HG03175 (cell line): ENCODE measurements at regions not wholly inside any gene's neighbourhood (a gene's known extent, or its start where the extent isn't known, plus 50 kb on each side); places are given as distances from the start of the nearest gene placed in this dataset.

Source experiments
- ATAC-seq: cut with Tn5 transposase; IDR thresholded peaks from one replicate; pipeline ENCODE4 v1.9.1; 2021; ENCODE audit warnings: mild to moderate bottlenecking, moderate library complexity; ENCODE audit not compliant: unreplicated experiment

GRCh38 chr11:11177156-11177808 lies 175.8 kb downstream of the CSNK2A3 start:
- ATAC-seq, result no peak

- ATAC-seq, result no peak
Observed at GRCh38 chr11:11173316-11174025, 179.6 kb downstream of the CSNK2A3 start.

DNA sequence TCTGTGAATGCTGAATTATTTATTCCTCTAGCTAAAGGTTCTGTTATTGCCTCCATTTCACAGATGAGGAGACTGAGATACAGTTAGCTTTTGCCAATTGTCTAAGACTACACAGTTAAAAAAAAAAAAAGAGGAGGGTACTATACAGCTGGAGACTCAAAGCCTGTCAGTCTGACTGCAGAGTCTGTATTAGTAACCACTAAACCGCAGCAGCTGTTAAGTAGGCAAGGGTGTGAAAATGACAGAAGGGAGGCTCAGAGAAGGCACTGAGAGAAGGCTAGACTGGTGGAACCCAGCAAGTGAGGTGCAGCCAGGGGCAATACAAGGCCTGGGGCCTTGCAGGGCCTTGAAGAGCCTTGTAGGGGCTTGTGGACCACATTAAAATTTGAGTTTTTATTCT lies 181.2 kb downstream of the CSNK2A3 start:
- peak; percentile 96 for ATAC-seq

DNA sequence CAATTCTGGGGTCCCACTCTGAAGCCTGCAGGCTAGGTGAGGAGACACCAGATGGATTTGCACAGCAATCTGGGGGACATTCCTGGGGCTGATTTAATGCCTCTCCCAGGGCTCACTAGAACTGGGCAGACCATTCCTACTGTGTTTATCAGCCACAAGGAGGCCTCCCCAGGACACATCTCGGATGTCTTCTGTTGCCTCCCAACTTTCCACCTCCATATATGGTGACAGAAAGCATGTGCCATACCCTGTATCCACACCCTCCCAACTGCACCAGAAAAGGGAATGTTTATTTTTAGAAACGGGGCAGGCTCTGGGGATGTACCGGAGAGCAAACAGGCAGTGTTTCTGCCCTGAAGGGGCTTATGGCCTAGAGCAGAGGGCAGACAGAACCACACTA lies 181.8 kb downstream of the CSNK2A3 start:
- ATAC-seq, result no peak

GRCh38 chr11:11170352-11171084 lies 182.5 kb downstream of the CSNK2A3 start:
- ATAC-seq, result no peak

- no peak for ATAC-seq
Observed at GRCh38 chr11:11169715-11170351, 183.2 kb downstream of the CSNK2A3 start.

- no peak for ATAC-seq
Observed at GRCh38 chr11:11167806-11168205, 185.2 kb downstream of the CSNK2A3 start.

DNA sequence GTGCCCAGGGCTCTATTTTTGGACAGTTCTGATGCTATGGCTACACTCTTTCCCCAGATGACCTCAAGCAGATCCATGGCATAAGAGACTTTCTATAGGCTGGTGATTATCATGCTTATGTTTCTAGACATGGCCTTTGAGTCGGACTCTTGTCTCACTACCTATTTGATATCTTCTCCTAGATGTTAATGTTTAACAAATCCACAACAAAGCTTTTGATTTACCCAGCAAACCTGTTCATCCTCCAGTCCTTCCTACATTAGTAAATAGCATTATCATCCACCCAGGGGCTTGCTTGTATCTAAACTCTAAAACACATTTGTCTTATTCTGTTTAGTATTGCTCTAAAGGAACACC lies 188.7 kb downstream of the CSNK2A3 start:
- no peak for ATAC-seq

- ATAC-seq, result no peak
Observed at GRCh38 chr11:11163669-11164333, 189.2 kb downstream of the CSNK2A3 start.

- ATAC-seq, result no peak
Observed at GRCh38 chr11:11163236-11163635, 189.8 kb downstream of the CSNK2A3 start.

GRCh38 chr11:11157185-11157584 lies 195.9 kb downstream of the CSNK2A3 start:
- ATAC-seq, result no peak

- no peak for ATAC-seq
Observed at GRCh38 chr11:11155962-11156815, 196.9 kb downstream of the CSNK2A3 start.

DNA sequence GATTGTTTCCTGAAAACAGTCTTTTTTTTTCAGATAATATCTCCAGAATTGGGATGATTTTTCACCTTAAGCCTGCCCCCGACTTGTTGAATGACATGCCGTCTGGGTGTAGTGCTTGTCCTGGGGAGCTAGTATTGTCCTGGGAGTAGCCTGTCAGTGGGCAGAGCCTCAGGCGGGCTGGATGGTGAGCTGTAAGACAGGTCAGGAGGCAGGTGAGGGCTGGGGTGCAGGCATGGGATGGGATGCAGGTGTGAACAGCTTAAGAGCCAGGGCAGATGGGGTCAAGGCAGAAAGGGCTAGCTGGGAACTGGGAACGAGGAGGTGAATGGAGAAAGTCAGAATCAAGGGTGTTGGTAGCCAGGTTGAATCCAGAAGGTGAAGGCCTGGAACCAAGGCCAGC lies 200.2 kb downstream of the CSNK2A3 start:
- no peak for ATAC-seq

DNA sequence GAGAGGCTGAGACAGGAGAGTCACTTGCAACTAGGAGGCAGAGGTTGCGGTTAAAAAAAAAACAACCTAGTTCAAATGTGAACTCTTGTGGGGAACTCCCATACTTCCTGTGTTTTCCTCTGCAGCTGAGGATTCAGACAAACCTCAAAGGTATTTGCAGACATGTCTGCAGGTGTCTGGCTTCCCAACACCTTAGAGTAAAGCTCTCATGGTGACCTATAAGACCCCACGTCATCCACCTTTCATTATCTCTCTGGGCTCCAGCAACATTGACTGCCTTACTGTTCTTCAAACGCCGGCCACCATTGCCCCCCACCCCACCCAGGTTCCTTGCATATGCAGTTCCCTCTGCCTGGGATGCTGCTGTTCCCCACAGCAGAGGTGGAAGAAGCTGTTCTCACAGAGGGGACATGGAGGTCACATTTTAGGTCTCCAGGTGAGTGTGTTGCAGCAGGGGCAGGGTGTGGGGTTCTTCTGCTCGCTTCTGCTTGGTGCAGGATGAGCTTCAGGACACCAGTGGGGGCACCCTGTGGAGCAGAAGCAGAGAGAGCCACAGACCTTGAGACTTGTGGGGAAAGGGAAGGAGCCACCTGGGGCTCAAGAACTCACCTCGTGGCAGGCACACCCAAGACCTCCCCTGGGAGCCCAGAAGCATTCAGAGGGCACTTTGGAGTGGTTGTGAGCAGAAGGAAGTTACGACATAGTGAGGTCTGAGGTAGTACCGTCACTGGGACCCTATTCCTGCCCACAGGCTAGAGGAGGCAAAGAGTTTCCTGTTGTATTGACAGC lies 203.2 kb downstream of the CSNK2A3 start:
- ATAC-seq, result no peak

DNA sequence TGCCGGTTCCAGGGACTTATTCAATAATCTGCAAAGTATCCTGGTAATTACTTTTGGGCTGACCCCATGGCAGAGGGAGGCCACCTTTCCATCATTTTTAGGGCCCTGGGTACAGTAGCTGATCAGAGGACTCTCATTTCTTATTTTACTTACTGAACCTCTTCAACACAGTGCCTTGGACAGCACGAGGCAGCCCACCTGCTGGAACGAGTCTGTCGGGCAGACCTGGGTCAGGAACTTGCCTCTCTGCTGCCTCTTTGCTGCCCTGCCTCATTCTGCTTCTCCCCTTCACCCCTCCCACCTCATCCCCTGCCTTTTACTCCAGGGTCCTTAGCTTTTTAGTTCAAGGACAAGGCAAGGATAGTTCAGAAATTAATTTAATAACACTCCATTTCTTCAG lies 204.5 kb downstream of the CSNK2A3 start:
- no peak for ATAC-seq

DNA sequence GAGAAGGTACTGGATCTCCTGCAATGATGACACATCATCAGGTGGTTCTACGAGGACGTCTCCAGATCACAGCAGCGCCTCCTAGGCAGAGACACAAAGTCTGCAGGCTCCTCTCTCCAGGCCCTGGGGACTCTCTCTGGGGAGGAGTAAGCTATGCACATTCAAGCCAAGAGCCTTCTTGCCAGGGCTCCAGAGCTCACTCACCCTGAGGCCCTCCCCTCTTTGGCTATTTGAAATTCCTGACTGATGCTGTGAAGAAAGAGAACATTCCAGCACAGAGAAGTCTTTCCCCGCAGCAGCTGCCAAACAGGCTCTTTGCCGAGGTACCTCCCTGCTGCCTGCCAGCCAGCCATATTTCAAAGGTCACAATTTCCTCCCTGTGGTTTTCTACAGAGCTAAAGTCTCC lies 204.9 kb downstream of the CSNK2A3 start:
- ATAC-seq, result no peak

- no peak for ATAC-seq
Observed at GRCh38 chr11:11146830-11147229, 206.2 kb downstream of the CSNK2A3 start.

DNA sequence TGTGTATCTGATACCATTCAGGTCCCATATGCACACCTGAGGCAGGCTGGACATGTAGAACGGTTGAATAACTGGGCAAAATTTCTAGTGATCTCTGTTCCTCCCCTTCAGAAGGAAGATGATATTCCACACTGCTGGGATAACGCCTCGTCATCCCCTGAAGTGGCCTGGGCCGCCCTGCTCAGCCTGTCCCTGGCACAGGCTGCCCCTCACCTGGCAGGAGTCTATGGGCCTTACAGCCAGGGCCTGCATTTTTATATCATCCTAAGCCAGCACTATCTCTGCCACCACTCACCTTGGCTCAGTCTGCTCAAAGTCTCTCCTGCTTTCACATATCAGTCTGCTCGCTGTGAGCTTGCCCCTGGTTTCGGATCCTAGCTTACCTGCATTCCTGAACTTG lies 209.2 kb downstream of the CSNK2A3 start:
- ATAC-seq, result no peak

DNA sequence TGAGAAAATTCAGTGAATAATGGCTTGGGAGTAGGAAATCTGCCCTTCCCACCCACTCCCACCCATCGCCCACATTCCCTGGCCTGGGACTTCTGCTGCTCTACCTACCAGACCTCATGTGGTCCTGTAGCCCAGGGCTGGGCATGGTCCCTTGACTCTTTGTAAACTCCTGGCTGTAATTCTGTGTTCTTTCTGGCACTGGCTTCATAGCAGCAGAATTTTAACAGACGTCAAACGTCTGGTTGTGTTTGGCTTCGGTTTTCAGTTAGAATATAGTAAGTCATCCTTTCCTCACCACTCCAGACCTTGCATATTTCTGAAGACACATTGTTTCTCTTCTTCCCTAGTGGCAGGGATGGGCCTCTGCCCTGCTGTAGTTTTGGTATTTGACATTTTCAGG lies 210.6 kb downstream of the CSNK2A3 start:
- ATAC-seq, result no peak
